Lower leg skin (tissue), 3 donors: ENCODE measurements at regions not wholly inside any gene's neighbourhood (a gene's known extent, or its start where the extent isn't known, plus 50 kb on each side); places are given as distances from the start of the nearest gene placed in this dataset.

Source experiments
- CTCF ChIP-seq, 3 donors: fragments of 450-650 bp; IDR thresholded peaks; one replicate each; pipeline ENCODE4 v1.5.1; 2016; ENCODE audit warnings: antibody characterized with exemption in 3 of 3, mild to moderate bottlenecking in 3 of 3, moderate library complexity in 2 of 3
- POLR2A ChIP-seq, 2 donors: fragments of 450-650 bp; IDR thresholded peaks; one replicate each; pipeline ENCODE4 v1.6.1; 2016 to 2017; ENCODE audit warnings: antibody characterized with exemption in 2 of 2, mild to moderate bottlenecking in 1 of 2, moderate library complexity in 1 of 2

GRCh38 chr13:63460462-63461090, 2044.9 kb upstream of the PCDH20 start:
- TF ChIP-seq POLR2A (IDR thresholded peaks at IDR 0.05) (no peak), CTCF (IDR thresholded peaks at IDR 0.05) (no peak)
